Spleen (tissue), 11 donors: ENCODE measurements at regions not wholly inside any gene's neighbourhood (a gene's known extent, or its start where the extent isn't known, plus 50 kb on each side); places are given as distances from the start of the nearest gene placed in this dataset.
"Not testable (repeated sequence)": the region's sequence is repeated elsewhere in the genome, so short reads cannot be mapped to it uniquely, and the experiment has no call there.

ENCODE experiments used
- DNase-seq: peaks from one replicate; pipeline ENCODE4 v3.0.0-alpha.2; 2020
- H3K27ac ChIP-seq, 8 donors: fragments of 200-600 bp; sonication (generic) in 7 of 8; 1 replicate in 4 of 8; 2 replicates in 4 of 8; pipeline versions ENCODE4 v1.5.0 to v1.8.0; 2016 to 2021; ENCODE audit warnings: inconsistent platforms in 4 of 8, mild to moderate bottlenecking in 4 of 8, moderate library complexity in 1 of 8
- H3K27me3 ChIP-seq, 7 donors: fragments of 200-600 bp; sonication (generic) in 6 of 7; replicated peaks in 1 of 7; 1 replicate in 4 of 7; 2 replicates in 3 of 7; pipeline versions ENCODE4 v1.5.0 to v1.8.0; 2016 to 2021; ENCODE audit warnings: inconsistent platforms in 3 of 7, mild to moderate bottlenecking in 1 of 7
- H3K36me3 ChIP-seq, 6 donors: fragments of 200-600 bp; sonication (generic) in 5 of 6; 1 replicate in 4 of 6; 2 replicates in 2 of 6; pipeline versions ENCODE4 v1.5.0 to v1.8.0; 2016 to 2021; ENCODE audit warnings: inconsistent platforms in 2 of 6
- H3K4me1 ChIP-seq, 6 donors: fragments of 200-600 bp; sonication (generic) in 5 of 6; 1 replicate in 3 of 6; 2 replicates in 3 of 6; pipeline versions ENCODE4 v1.5.0 to v1.8.0; 2016 to 2021; ENCODE audit warnings: inconsistent platforms in 3 of 6
- H3K4me3 ChIP-seq, 8 donors: fragments of 200-600 bp; sonication (generic) in 7 of 8; 1 replicate in 4 of 8; 2 replicates in 4 of 8; pipeline versions ENCODE4 v1.5.0 to v1.8.0; 2016 to 2021; ENCODE audit warnings: inconsistent platforms in 4 of 8, mild to moderate bottlenecking in 4 of 8, moderate library complexity in 2 of 8
- H3K9me3 ChIP-seq, 8 donors: fragments of 200-600 bp; sonication (generic) in 7 of 8; 1 replicate in 4 of 8; 2 replicates in 4 of 8; pipeline versions ENCODE4 v1.5.0 to v1.8.0; 2016 to 2021; ENCODE audit warnings: inconsistent platforms in 4 of 8
- CTCF ChIP-seq, 11 experiments: fragments of 200-600 bp in 7 of 11; fragments of 450-650 bp in 4 of 11; sonication (generic) in 4 of 11; IDR thresholded peaks in 8 of 11; conservative IDR thresholded peaks in 3 of 11; 1 replicate in 7 of 11; 2 replicates in 4 of 11; pipeline versions ENCODE4 v1.4.0 to v1.8.0; 2016 to 2021; ENCODE audit warnings: antibody characterized with exemption in 11 of 11, inconsistent platforms in 4 of 11, mild to moderate bottlenecking in 1 of 11
- POLR2A ChIP-seq, 3 donors: fragments of 450-650 bp; IDR thresholded peaks; one replicate each; pipeline ENCODE4 v1.5.1; 2017; ENCODE audit warnings: antibody characterized with exemption in 3 of 3, mild to moderate bottlenecking in 1 of 3
- POLR2AphosphoS5 ChIP-seq, 3 donors: sonication (generic); formaldehyde crosslinking; IDR thresholded peaks; one replicate each; pipeline ENCODE4 v1.5.1; 2017; ENCODE audit warnings: antibody characterized with exemption in 3 of 3
- WGBS, 5 donors: extraction: QIAGEN DNeasy Blood & Tissue Kit in 3 of 5; methylation state at CpG; one replicate each; pipeline versions ENCODE4 v1.1.5 to v1.1.7; 2013 to 2018; 5-methylcytosine and 5-hydroxymethylcytosine counted together
- intact Hi-C: fragments of 100-400 bp; cut with DNase I; formaldehyde crosslinking; loops from one replicate; pipeline ENCODE4 v1.15.0; 2023; ENCODE audit warnings: low total_unique reads
- donor health status: healthy with polysubstance abuse.
- donor health status: DM: no; HTN: no; CAD: no; lungs with moderate emphysema.
- donor health status: DM: no; HTN: no; CAD: no.
- donor health status: Bipolar disorder and iron deficiency.
- donor health status: healthy.
- donor health status: DM: no; HTN: no; CAD: no.
- donor health status: DM: yes; HTN: yes; CAD: no.

GRCh38 chr13:88824218-88824617 lies 1153.0 kb downstream of the SLITRK5 start:
- Histone ChIP-seq H3K36me3 (no peaks in the 10 kb centered on the region), H3K27ac (no peak overlapping the region), H3K27me3 (no peaks in the 10 kb centered on the region), H3K9me3 (peaks cover 0 to 11% (median 4%) of the 10 kb centered on the region in 8 donors), H3K4me1 (no peaks in the 10 kb centered on the region), H3K4me3 (no peak overlapping the region)
- no peak for DNase-seq
- intact Hi-C loops: no loop called here
- TF ChIP-seq POLR2A (IDR thresholded peaks at IDR 0.05): no peak
- TF ChIP-seq CTCF (IDR thresholded peaks at IDR 0.05 in 8 of 11, conservative IDR thresholded peaks at IDR 0.05 in 3 of 11): no peak
- no peak for TF ChIP-seq POLR2AphosphoS5 (IDR thresholded peaks at IDR 0.05)
- 74 to 88% (median 77%) methylated on average over 4 of the region's 4 CpGs for WGBS, 5 donors

GRCh38 chr13:88840085-88840484 lies 1168.9 kb downstream of the SLITRK5 start:
- H3K4me3 ChIP-seq: no peak overlapping the region
- intact Hi-C loops: no loop called here
- no peak for DNase-seq
- WGBS, 5 donors: 71 to 94% (median 89%) methylated on average over 3 of the region's 3 CpGs
- TF ChIP-seq POLR2A (IDR thresholded peaks at IDR 0.05) (no peak), POLR2AphosphoS5 (IDR thresholded peaks at IDR 0.05) (no peak), CTCF (IDR thresholded peaks at IDR 0.05 in 8 of 11, conservative IDR thresholded peaks at IDR 0.05 in 3 of 11) (no peak)
- no peaks in the 10 kb centered on the region for H3K4me1 ChIP-seq
- H3K36me3 ChIP-seq: no peaks in the 10 kb centered on the region
- H3K27ac ChIP-seq: no peak overlapping the region
- H3K27me3 ChIP-seq: no peaks in the 10 kb centered on the region
- no peaks in the 10 kb centered on the region for H3K9me3 ChIP-seq

DNA sequence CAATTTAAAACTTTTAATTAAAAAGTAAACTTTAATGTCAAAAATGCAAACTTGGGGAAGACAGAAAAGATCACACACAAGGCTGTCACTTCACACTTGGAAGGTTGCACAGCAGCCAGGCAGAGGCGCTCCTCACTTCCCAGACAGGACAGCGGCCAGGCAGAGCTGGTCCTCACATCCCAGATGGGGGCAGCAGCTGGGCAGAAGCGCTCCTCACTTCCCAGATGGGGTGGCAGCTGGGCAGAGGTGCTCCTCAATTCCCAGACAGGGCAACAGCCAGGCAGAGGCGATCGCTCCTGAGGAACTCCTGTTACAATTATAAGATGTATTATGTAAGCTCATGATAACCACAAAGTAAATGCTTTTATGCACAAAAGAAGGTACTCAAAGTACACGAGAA lies 1181.1 kb downstream of the SLITRK5 start:
- peak; percentile 50 for DNase-seq
- WGBS, 5 donors: 84 to 94% (median 87%) methylated on average over 6 of the region's 6 CpGs
- H3K9me3 ChIP-seq: peaks cover 0 to 29% (median 6%) of the 10 kb centered on the region in 8 donors
- H3K36me3 ChIP-seq, H3K27me3 ChIP-seq, H3K4me1 ChIP-seq, H3K27ac ChIP-seq, intact Hi-C loops, H3K4me3 ChIP-seq: not testable (repeated sequence)

DNA sequence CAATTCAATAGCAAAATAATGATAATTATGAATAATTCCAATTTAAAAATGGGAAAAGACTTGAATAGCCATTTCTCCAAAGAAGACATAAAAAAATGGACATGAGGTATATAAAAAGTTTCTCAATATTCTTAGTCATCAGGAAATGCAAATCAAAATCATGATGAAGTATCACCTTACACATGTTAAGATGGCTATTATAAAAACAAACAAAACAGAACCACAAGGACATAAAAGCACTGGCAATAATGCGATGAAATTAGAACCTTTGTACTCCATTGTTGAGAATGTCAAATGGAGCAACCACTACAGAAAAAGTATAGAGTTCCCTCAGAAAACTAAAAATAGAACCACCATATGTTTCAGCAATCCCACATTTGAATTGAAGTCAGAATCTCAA lies 1186.1 kb downstream of the SLITRK5 start:
- Histone ChIP-seq H3K27ac (no peak overlapping the region), H3K4me3 (no peak overlapping the region), H3K36me3 (no peaks in the 10 kb centered on the region), H3K4me1 (no peaks in the 10 kb centered on the region), H3K27me3 (no peaks in the 10 kb centered on the region), H3K9me3 (peaks cover 0 to 10% (median 5%) of the 10 kb centered on the region in 8 donors)
- DNase-seq: no peak
- TF ChIP-seq POLR2AphosphoS5 (IDR thresholded peaks at IDR 0.05) (no peak), POLR2A (IDR thresholded peaks at IDR 0.05) (no peak), CTCF (IDR thresholded peaks at IDR 0.05 in 8 of 11, conservative IDR thresholded peaks at IDR 0.05 in 3 of 11) (no peak)
- intact Hi-C loops: no loop called here
- WGBS, 5 donors: 89 to 96% (median 95%) methylated on average over 1 of the region's 1 CpG

- no peak for DNase-seq
Observed at GRCh38 chr13:88862095-88862620, 1191.0 kb downstream of the SLITRK5 start.

More at GRCh38 chr13:88862095-88862620, 1191.0 kb downstream of the SLITRK5 start:
- 68 to 88% (median 76%) methylated on average over 2 of the region's 2 CpGs for WGBS, 5 donors
- Histone ChIP-seq H3K27ac (no peak overlapping the region), H3K27me3 (no peaks in the 10 kb centered on the region), H3K36me3 (no peaks in the 10 kb centered on the region), H3K4me1 (no peaks in the 10 kb centered on the region), H3K4me3 (no peak overlapping the region), H3K9me3 (no peaks in the 10 kb centered on the region)
- TF ChIP-seq POLR2AphosphoS5 (IDR thresholded peaks at IDR 0.05) (no peak), POLR2A (IDR thresholded peaks at IDR 0.05) (no peak), CTCF (IDR thresholded peaks at IDR 0.05 in 8 of 11, conservative IDR thresholded peaks at IDR 0.05 in 3 of 11) (no peak)
- intact Hi-C loops: no loop called here
